ENCODE measurements at regions not wholly inside any gene's neighbourhood (a gene's known extent, or its start where the extent isn't known, plus 50 kb on each side); places are given as distances from the start of the nearest gene placed in this dataset.
"Not testable (repeated sequence)": the region's sequence is repeated elsewhere in the genome, so short reads cannot be mapped to it uniquely, and the experiment has no call there.

- Histone ChIP-seq H3K23me2 (ENCODE audit: insufficient read length, low read depth, low read length, poor library complexity, severe bottlenecking) (no peaks in the 10 kb centered on the region), H3K23ac (ENCODE audit: insufficient read length, low read depth, low read length) (no peak overlapping the region), H4K8ac (replicated peaks; ENCODE audit: insufficient read length, low read depth, low read length) (no peak overlapping the region), H3K79me1 (ENCODE audit: insufficient read depth, low read depth, low read length, poor library complexity, severe bottlenecking) (no peaks in the 10 kb centered on the region), H4K5ac (ENCODE audit: insufficient read length, low read depth, low read length) (no peak overlapping the region), H4K20me1 (ENCODE audit: control insufficient read depth, insufficient read depth, insufficient read length) (no peaks in the 10 kb centered on the region), H2BK15ac (ENCODE audit: low read depth, low read length) (no peak overlapping the region), H3K9ac (ENCODE audit: extremely low read depth, insufficient read length, low read length) (no peak overlapping the region), H3K27ac (ENCODE audit: insufficient read length, low read depth, low read length) (no peak overlapping the region), H3K4me2 (ENCODE audit: insufficient read depth, insufficient read length, low read length) (no peak overlapping the region), H2BK5ac (ENCODE audit: insufficient read length, low read length) (no peak overlapping the region), H2BK120ac (ENCODE audit: low read depth, low read length, poor library complexity, severe bottlenecking) (no peak overlapping the region), H3T11ph (ENCODE audit: low read length) (no peak overlapping the region), H3K56ac (ENCODE audit: insufficient read length, low read depth, low read length) (no peak overlapping the region), H3K4me1 (ENCODE audit: insufficient read depth, low read length) (peaks cover 3% of the 10 kb centered on the region; the same call in 1 of the 2 replicates), H2BK12ac (ENCODE audit: insufficient read length, low read depth, low read length) (no peak overlapping the region), H4K91ac (ENCODE audit: insufficient read length, low read depth, low read length) (no peak overlapping the region), H3K4ac (ENCODE audit: low read depth, low read length) (no peak overlapping the region), H2AFZ (ENCODE audit: low read length) (no peak overlapping the region), H3K79me2 (ENCODE audit: insufficient read depth, low read length) (no peaks in the 10 kb centered on the region), H3K18ac (ENCODE audit: insufficient read length, low read depth, low read length) (no peak overlapping the region), H2BK20ac (ENCODE audit: low read depth, low read length, poor library complexity, severe bottlenecking) (no peak overlapping the region), H2AK5ac (ENCODE audit: insufficient read length, low read length) (peak overlapping the region; percentile 75), H3K14ac (ENCODE audit: insufficient read depth, low read length) (no peak overlapping the region), H3K9me3 (ENCODE audit: control insufficient read depth, low read depth, low read length) (no peaks in the 10 kb centered on the region), H3K27me3 (ENCODE audit: insufficient read depth, low read length) (no peaks in the 10 kb centered on the region)
- WGBS (ENCODE audit: extremely low coverage, insufficient read length, low lambda C conversion rate), result no CpG with 5 or more reads among the region's 3 CpGs
- TF ChIP-seq, protein P1, sequence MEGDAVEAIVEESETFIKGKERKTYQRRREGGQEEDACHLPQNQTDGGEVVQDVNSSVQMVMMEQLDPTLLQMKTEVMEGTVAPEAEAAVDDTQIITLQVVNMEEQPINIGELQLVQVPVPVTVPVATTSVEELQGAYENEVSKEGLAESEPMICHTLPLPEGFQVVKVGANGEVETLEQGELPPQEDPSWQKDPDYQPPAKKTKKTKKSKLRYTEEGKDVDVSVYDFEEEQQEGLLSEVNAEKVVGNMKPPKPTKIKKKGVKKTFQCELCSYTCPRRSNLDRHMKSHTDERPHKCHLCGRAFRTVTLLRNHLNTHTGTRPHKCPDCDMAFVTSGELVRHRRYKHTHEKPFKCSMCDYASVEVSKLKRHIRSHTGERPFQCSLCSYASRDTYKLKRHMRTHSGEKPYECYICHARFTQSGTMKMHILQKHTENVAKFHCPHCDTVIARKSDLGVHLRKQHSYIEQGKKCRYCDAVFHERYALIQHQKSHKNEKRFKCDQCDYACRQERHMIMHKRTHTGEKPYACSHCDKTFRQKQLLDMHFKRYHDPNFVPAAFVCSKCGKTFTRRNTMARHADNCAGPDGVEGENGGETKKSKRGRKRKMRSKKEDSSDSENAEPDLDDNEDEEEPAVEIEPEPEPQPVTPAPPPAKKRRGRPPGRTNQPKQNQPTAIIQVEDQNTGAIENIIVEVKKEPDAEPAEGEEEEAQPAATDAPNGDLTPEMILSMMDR (conservative IDR thresholded peaks at IDR 0.05), result no peak
- Mint-ChIP-seq H3K27ac (no peak overlapping the region; a peak in 1 of 7 replicates), H3K9me3 (peaks cover 0 to 4% of the 10 kb centered on the region in 2 experiments; a peak in 3 of 5 replicates), H3K27me3 (ENCODE audit: low read depth) (no peaks in the 10 kb centered on the region), H3K4me3 (no peak overlapping the region), H3K4me1 (peaks cover 7 to 9% of the 10 kb centered on the region in 2 experiments), H3K36me3 (ENCODE audit: insufficient read depth in 1 of 3, low read depth in 3 of 3) (peaks cover 0 to 2% (median 0%) of the 10 kb centered on the region in 3 experiments; a peak in 3 of 7 replicates)
- DNase-seq, result no peak
These were observed 228.4 kb upstream of the VCX start for GRCh38 chrX:7614616-7615015.

DNA sequence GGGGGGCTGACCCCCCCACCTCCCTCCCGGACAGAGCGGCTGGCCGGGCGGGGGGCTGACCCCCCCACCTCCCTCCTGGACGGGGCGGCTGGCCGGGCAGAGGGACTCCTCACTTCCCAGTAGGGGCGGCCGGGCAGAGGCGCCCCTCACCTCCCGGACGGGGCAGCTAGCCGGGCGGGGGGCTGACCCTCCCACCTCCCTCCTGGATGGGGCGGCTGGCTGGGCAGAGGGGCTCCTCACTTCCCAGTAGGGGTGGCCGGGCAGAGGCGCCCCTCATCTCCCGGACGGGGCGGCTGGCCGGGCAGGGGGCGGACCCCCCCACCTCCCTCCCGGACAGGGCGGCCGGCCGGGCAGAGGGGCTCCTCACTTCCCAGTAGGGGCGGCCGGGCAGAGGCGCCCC, 234.3 kb upstream of the VCX start:
- not testable (repeated sequence) for DNase-seq; H3K27ac ChIP-seq (ENCODE audit: insufficient read length, low read depth, low read length); H3K4me3 Mint-ChIP-seq; H4K8ac ChIP-seq (replicated peaks; ENCODE audit: insufficient read length, low read depth, low read length); H2BK5ac ChIP-seq (ENCODE audit: insufficient read length, low read length); H4K5ac ChIP-seq (ENCODE audit: insufficient read length, low read depth, low read length); H3K4ac ChIP-seq (ENCODE audit: low read depth, low read length); H2BK20ac ChIP-seq (ENCODE audit: low read depth, low read length, poor library complexity, severe bottlenecking); H2BK120ac ChIP-seq (ENCODE audit: low read depth, low read length, poor library complexity, severe bottlenecking); H4K91ac ChIP-seq (ENCODE audit: insufficient read length, low read depth, low read length); H3K18ac ChIP-seq (ENCODE audit: insufficient read length, low read depth, low read length); H3K4me1 Mint-ChIP-seq; H3K27ac Mint-ChIP-seq; H3K79me1 ChIP-seq (ENCODE audit: insufficient read depth, low read depth, low read length, poor library complexity, severe bottlenecking); H3K56ac ChIP-seq (ENCODE audit: insufficient read length, low read depth, low read length); H3K79me2 ChIP-seq (ENCODE audit: insufficient read depth, low read length); H3K27me3 Mint-ChIP-seq (ENCODE audit: low read depth); H3K27me3 ChIP-seq (ENCODE audit: insufficient read depth, low read length); H2AK5ac ChIP-seq (ENCODE audit: insufficient read length, low read length); H2BK12ac ChIP-seq (ENCODE audit: insufficient read length, low read depth, low read length); H3K9me3 ChIP-seq (ENCODE audit: control insufficient read depth, low read depth, low read length); H3K4me1 ChIP-seq (ENCODE audit: insufficient read depth, low read length); H3K9ac ChIP-seq (ENCODE audit: extremely low read depth, insufficient read length, low read length); H4K20me1 ChIP-seq (ENCODE audit: control insufficient read depth, insufficient read depth, insufficient read length); H3K23me2 ChIP-seq (ENCODE audit: insufficient read length, low read depth, low read length, poor library complexity, severe bottlenecking); H3K14ac ChIP-seq (ENCODE audit: insufficient read depth, low read length); H3T11ph ChIP-seq (ENCODE audit: low read length); H2AFZ ChIP-seq (ENCODE audit: low read length); H3K4me2 ChIP-seq (ENCODE audit: insufficient read depth, insufficient read length, low read length); H2BK15ac ChIP-seq (ENCODE audit: low read depth, low read length); H3K23ac ChIP-seq (ENCODE audit: insufficient read length, low read depth, low read length)
- H3K9me3 Mint-ChIP-seq, result peaks cover 7 to 17% of the 10 kb centered on the region in 2 experiments
- WGBS (ENCODE audit: extremely low coverage, insufficient read length, low lambda C conversion rate), result no CpG with 5 or more reads among the region's 29 CpGs
- peaks cover 8 to 11% (median 11%) of the 10 kb centered on the region in 3 experiments for H3K36me3 Mint-ChIP-seq (ENCODE audit: insufficient read depth in 1 of 3, low read depth in 3 of 3)

Measured in H9 (cell line).